ENCODE measurements at regions not wholly inside any gene's neighbourhood (a gene's known extent, or its start where the extent isn't known, plus 50 kb on each side); places are given as distances from the start of the nearest gene placed in this dataset.

GRCh38 chr4:12861422-12861821 lies 622.7 kb downstream of the RAB28 start:
- ATAC-seq (no peak), DNase-seq (ENCODE audit: low spot score) (no peak)
- Mint-ChIP-seq H3K36me3 (no peaks in the 10 kb centered on the region), H3K27me3 (ENCODE audit: low read depth) (no peaks in the 10 kb centered on the region), H3K4me3 (no peak overlapping the region), H3K27ac (no peak overlapping the region), H3K4me1 (no peaks in the 10 kb centered on the region), H3K9me3 (no peaks in the 10 kb centered on the region)
- ChIA-PET CTCF (no interaction called here), POLR2A (no interaction called here)
- TF ChIP-seq ZNF281 (CRISPR knock-in tag; IDR thresholded peaks at IDR 0.05) (no peak), ZNF423 (CRISPR knock-in tag; IDR thresholded peaks at IDR 0.05) (no peak), TCF7 (CRISPR knock-in tag; IDR thresholded peaks at IDR 0.05; ENCODE audit: low read depth) (no peak), GTF2I (CRISPR knock-in tag; conservative IDR thresholded peaks at IDR 0.05) (no peak), ZNF138 (CRISPR knock-in tag; conservative IDR thresholded peaks at IDR 0.05) (no peak), ETV6 (CRISPR knock-in tag; IDR thresholded peaks at IDR 0.05) (no peak), RORB (CRISPR knock-in tag; IDR thresholded peaks at IDR 0.05) (no peak)
- TF ChIP-seq, protein P1, sequence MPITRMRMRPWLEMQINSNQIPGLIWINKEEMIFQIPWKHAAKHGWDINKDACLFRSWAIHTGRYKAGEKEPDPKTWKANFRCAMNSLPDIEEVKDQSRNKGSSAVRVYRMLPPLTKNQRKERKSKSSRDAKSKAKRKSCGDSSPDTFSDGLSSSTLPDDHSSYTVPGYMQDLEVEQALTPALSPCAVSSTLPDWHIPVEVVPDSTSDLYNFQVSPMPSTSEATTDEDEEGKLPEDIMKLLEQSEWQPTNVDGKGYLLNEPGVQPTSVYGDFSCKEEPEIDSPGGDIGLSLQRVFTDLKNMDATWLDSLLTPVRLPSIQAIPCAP (CRISPR knock-in tag; IDR thresholded peaks at IDR 0.05) = no peak
- TF ChIP-seq, protein P2, sequence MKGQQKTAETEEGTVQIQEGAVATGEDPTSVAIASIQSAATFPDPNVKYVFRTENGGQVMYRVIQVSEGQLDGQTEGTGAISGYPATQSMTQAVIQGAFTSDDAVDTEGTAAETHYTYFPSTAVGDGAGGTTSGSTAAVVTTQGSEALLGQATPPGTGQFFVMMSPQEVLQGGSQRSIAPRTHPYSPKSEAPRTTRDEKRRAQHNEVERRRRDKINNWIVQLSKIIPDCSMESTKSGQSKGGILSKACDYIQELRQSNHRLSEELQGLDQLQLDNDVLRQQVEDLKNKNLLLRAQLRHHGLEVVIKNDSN (CRISPR knock-in tag; IDR thresholded peaks at IDR 0.05) = no peak

DNA sequence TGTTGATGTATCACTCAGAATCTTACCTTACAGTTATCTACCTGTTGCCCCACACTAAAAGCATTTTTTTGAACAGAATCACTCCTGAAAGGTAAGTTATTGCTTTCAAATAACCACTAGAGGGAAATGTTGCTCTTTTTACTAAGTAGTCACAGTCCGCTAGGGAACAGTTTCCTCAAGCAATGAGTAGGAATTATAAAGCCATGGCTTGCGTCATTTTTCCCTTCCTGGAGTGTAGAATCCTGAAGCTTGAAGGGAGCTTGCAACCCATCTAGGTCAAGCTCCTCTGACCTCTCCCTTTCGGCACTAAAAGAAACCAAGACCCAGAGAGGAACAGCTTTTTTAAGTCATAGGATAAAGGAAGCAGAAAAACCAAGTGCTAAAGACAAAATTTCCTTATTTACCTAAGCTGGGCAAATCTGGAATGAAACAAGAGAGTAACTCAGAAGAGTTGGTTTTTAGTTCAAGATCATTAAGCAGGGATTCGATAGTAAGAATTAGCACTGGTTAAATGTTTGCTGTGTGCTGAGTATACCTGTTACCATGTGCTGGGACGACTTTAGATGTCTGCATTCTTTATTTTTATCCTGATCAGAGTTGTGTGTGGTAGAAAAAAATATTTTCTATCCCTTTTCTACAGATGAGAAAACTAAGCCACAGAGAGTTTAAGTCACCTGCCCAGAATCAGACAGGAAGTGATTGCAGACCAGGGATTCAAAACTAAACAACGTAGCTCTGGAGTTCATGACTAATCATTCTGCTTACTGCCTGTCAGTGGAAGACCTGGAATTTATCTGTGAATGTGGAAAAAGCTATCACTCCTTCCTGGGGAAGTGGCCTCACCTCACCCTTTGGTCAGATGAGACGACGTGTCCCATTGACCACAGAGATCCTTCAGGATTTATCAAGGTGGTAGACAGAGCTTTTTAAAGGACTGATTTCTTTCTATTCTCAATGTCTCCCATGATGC lies 631.5 kb downstream of the RAB28 start:
- POLR2A ChIA-PET = no interaction called here
- TF ChIP-seq CTCF (IDR thresholded peaks at IDR 0.05) (peak; percentile 31; the same call in 1 of the 2 replicates), GABPB1 (CRISPR knock-in tag; IDR thresholded peaks at IDR 0.05) (peak; percentile 80), JUN (CRISPR knock-in tag; IDR thresholded peaks at IDR 0.05) (no peak)
- H3K4me1 Mint-ChIP-seq = peaks cover 6% of the 10 kb centered on the region
- H3K9me3 Mint-ChIP-seq = no peaks in the 10 kb centered on the region
- DNase-seq (ENCODE audit: low spot score) (no peak), ATAC-seq (peak; percentile 98)
- H3K27ac Mint-ChIP-seq = no peak overlapping the region
- no peaks in the 10 kb centered on the region for H3K27me3 Mint-ChIP-seq (ENCODE audit: low read depth)
- H3K36me3 Mint-ChIP-seq = no peaks in the 10 kb centered on the region
- CTCF ChIA-PET = interaction anchor here (0.6 to 2.7 kb wide), 18 partner anchors 10 to 696 kb away, joined by 3 to 16 read pairs (median 4); partner anchors contain the start of gene NKX3-2
- no peak overlapping the region for H3K4me3 Mint-ChIP-seq

- CTCF ChIA-PET = interaction anchor here (1.3 kb wide), 1 partner anchor 409 kb away, joined by 3 read pairs; no protein-coding TSS in a partner anchor
- H3K9me3 Mint-ChIP-seq = no peaks in the 10 kb centered on the region
- no peak overlapping the region for H3K4me3 Mint-ChIP-seq
- ATAC-seq = no peak
- no peak for DNase-seq (ENCODE audit: low spot score)
- H3K27ac Mint-ChIP-seq = no peak overlapping the region
- no peaks in the 10 kb centered on the region for H3K36me3 Mint-ChIP-seq
- H3K27me3 Mint-ChIP-seq (ENCODE audit: low read depth) = no peaks in the 10 kb centered on the region
- H3K4me1 Mint-ChIP-seq = peaks cover 10% of the 10 kb centered on the region
- POLR2A ChIA-PET = no interaction called here
- no peak for TF ChIP-seq ATF1 (CRISPR knock-in tag; IDR thresholded peaks at IDR 0.05)
- no peak for TF ChIP-seq MYBL2 (CRISPR knock-in tag; IDR thresholded peaks at IDR 0.05)
- no peak for TF ChIP-seq HMGA2 (CRISPR knock-in tag; IDR thresholded peaks at IDR 0.05)
- no peak for TF ChIP-seq ZNF138 (CRISPR knock-in tag; conservative IDR thresholded peaks at IDR 0.05)
- no peak for TF ChIP-seq E2F4 (CRISPR knock-in tag; IDR thresholded peaks at IDR 0.05; ENCODE audit: borderline replicate concordance, low read depth)
- no peak for TF ChIP-seq ZNF281 (CRISPR knock-in tag; IDR thresholded peaks at IDR 0.05)
- TF ChIP-seq JAZF1 (CRISPR knock-in tag; IDR thresholded peaks at IDR 0.05) = no peak
- no peak for TF ChIP-seq MXD4 (CRISPR knock-in tag; IDR thresholded peaks at IDR 0.05; ENCODE audit: borderline replicate concordance)
- TF ChIP-seq, protein P2 (CRISPR knock-in tag; IDR thresholded peaks at IDR 0.05) = no peak
- TF ChIP-seq ZMAT4 (CRISPR knock-in tag; IDR thresholded peaks at IDR 0.05) = no peak
Measured at GRCh38 chr4:12846368-12846767, 637.8 kb downstream of the RAB28 start.
